CD4-positive, alpha-beta T cell treated with Interleukin-15 for 1 hour (primary cell): ENCODE measurements at regions not wholly inside any gene's neighbourhood (a gene's known extent, or its start where the extent isn't known, plus 50 kb on each side); places are given as distances from the start of the nearest gene placed in this dataset.

Experiments
- DNase-seq: peaks from one replicate; pipeline ENCODE4 v3.0.0-alpha.2; 2020

DNA sequence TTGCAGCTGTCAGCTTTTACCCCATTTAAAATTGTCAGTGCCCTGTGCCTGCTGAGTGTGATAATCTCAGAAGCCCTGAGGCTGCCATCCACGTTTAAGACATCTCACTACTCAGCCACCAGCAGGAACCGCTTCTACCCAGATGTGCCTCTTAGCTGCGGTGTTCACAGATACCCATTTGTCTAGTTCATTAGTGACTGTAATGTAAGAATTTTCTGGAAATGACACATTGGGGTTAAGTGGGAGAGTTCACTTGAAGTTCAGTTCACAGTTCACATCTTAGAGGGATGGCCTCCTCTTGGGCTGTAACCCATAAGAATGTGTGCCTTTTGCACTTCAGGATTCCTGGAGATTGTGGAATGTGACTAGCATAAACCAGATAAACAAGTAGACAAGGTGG, 477.7 kb downstream of the BTBD3 start:
- DNase-seq = no peak

DNA sequence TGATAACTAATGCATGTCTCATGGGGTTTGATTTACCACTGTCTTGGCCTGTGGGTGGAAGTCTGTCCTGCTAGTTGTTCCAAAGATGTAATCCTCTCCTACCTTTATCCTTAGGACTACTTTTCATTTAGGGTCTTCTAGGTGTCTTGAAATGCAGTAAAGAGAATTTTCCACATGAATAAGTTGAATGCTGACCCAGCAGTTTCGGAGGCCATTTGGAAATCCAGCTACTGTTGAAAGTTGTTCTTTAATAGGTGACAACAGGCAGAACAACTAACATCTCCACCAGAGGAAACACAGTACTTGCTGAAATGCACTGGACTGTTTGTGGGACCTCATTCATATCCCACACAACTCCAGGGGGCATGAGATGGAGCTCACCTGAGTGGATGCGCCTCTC, 478.1 kb downstream of the BTBD3 start:
- no peak for DNase-seq

DNA sequence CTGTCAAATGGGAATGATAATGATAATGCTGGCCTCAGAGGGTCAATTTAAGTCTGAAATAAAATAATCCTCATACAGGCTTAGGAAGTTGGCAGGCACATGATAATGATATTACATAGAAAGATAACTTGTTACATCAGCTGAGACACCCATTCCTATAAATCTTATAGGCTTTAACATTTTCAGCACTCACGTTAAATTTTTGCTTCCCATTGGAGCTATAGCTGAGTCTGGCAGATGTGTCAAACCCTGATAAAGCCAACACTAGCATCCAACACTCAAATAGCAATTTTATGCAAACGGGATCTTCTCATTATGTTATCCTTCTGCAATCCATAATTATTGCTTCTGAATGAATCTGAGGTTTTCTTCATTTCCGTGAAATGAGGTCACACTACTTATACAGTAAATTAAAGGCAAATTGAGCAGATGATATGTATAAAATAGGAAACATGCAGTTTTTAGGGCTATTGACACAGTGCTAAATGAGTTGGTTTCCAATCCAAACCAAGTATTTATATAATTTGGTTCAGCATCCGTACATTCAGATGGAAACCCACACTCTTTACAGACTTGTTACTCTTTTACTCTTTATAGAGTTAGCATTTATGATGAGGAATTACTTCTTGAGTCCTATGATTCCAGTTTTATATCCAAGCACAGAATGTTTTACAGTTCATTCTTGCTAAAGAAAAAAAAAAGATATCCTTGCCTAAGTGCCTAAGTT, 481.6 kb downstream of the BTBD3 start:
- no peak for DNase-seq

DNA sequence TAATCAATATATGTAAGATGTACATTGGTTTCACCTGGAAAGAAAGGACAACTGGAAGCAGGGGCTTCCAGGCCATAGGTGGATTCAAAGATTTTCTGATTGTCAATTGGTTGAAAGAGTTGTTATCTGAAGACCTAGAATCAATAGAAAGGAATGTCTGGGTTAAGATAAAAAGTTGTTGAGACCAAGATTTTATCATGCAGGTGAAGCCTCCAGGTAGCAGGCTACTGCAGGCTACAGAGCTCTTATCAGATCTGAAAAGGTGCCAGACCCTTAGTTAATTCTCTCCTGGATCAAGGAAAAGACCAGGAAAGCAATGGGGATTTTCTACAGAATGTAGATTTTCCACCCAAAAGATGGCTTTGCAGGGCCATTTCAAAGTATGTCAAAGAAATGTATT, 487.2 kb downstream of the BTBD3 start:
- no peak for DNase-seq

DNA sequence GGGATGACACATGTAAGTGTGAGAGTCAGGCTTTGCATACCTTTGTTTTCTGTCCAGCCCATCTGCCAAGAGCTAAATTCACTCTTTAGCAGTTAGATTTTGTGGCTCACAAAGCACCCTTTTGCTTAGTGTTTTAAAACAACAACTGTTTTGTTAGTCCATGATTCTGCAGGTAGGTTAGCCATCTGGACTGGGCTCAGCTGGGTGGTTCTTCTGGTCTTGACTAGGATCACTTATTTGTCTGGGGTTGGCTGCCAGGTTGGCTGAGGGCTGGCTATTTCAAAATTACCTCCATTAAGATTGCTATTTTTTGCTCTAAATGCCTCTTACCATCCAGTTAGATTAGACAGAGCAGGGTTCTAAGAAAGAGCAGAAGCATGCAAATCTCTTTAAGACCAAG, 489.3 kb downstream of the BTBD3 start:
- no peak for DNase-seq

DNA sequence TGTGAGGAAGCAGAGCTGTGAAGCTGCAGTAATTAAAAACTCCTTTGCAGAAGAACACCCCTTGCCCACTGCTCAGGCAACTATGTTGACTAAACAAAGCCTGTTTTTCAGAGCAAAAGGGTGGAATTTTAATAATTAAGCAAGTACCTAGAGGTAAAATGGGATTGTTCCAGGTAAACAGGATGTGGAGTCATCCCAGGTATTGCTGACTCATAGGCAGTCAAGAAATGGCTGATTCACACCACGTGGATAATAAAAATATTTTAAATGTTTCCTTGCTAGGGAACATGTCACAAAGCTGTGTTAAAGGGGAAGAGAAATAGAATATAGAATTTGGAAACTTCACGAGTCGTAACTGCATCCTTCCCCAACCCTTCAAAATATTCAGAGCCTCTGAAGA, 491.8 kb downstream of the BTBD3 start:
- DNase-seq = no peak

DNA sequence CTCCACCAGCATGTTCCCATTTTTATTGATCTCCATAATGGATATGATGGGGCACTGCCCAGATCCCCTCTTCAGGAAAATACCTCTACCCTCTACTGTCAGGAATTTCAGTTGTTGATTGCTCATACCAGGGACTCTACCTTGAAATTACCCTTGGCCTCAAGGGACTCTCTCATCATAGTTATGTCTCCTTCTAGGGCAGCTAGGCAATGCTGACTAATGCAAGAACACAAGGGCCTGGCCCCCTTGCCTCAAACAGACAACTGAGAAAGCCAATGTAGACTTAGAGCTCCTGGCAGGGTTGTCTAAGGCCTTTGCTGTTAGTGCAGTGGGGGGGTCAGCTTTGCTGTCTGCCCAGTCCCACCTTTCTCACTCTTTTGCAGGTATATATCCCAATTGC, 493.1 kb downstream of the BTBD3 start:
- DNase-seq = no peak

DNA sequence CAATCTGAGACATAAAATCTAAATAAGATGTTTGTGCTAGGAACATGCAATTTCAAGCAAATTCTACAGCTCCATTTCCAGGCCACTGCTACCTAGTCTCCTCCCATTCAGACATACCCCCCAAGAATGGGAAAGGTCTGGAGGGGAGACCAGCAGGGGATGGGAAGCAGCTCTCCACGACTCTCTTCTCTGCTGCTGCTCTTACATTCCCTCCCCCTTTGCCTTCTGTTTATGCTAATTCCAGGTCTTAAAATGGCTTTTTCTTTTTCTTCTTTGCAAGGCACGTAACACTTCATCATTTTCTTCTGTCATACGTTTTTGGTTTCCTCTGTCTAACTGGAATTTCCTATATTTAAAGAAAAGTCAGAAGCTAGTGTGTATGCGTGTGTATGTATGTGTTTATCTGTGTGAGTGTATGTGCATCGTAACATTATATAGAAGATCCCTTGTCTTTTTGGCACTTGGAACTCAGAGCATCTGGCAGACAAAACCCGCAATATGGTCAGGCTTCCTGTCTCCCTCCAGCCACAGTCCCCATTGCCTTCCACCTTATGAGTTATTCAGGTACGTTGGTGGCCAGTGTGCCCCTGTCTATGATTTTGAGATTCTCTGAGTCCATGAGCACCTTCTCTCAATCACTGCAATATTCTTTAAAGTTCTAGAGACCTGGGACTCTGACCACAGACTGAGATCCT, 493.7 kb downstream of the BTBD3 start:
- no peak for DNase-seq

DNA sequence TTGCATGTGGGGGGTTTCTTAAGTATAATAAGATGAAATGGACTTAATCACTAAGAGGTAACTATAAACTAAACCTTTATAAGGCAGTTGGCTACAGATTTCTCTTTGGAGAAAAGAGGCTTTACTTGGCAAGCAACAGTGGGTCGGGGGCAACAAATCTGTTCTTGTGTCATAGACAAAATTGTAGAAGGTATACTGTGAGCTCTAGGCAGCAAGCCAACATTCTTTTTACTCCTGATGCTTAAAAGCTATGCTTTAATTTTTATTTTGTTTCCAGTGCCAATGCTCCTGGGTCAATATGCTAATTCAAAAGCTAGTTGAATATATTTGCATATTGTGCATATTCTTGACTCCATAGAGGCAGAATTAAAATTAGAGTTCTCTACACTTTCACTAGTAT, 495.4 kb downstream of the BTBD3 start:
- no peak for DNase-seq

DNA sequence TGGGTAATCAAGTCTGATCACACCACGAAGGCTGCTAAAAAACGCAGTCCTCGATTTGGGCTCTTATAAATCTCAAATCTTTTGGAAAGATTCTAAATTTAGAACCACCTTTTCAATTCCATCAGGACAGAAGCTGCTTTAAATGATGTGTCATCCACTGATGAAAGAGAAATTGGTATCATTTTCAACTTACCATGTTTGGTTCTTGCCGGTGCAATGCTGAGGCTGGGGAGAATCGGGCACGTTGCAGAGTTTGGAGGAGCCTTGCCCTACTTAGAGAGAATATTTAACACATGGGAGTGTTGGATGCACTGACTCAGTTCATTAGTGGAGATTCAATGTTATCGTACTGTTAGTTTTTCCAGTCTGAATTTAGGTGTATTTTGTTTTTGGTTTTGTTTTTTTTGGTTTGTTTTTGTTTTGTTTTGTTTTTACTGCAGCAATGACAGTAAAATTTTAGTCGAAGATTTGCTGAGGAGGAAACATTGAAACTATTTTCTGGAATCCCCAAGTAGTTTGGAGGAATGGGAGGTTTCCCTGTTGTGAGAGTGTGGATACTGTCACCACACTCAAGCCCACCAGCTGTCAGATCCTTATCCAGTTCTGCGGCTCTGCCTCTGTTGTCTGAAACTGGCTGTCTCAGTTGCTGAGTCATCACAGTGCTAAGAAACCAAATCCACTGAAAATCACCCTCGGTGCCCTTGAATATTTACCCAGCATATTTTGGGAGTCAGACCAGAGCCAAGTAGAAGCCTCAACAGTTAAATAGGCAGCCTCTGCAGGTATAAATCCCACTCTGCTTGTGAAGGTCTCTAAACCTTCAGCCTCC, 497.0 kb downstream of the BTBD3 start:
- no peak for DNase-seq

DNA sequence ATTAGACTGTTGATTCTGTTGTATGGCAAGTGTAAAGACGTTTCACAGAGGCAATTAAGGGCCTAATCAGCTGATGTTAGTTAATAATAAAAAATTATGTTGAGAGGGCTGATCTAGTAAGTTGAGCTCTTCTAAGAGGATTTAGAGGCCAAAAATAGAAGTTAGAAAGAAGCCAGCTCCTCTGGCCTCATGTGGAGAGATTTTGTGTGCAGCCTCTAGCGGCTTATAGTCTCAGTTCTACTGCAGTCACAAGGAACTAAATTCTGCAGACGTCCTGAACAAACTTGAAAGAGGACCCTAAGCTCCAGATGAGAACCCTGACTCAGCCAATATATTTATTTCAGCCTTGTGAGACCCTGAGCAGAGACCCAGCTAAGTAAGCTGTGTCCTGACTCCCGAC, 498.6 kb downstream of the BTBD3 start:
- DNase-seq = no peak

DNA sequence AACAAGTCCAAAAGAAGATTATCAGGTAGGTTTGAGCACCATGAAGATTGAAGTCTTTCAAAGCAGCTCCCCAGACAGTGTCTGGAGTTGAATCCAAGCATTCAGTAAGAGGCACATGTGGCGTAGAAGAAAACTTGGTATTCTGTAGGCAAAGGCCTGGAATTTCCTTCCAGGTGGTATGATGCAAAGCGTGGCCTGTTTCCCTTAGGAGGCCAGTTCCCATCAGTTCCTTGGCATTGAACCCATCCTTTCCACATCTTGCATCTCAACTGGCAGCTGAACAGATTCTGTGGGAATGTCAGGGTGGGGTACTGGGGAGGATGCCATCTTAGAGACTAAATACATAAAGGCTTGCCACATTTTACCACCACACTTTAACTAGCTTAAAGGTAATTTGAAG, 516.0 kb downstream of the BTBD3 start:
- DNase-seq = no peak

DNA sequence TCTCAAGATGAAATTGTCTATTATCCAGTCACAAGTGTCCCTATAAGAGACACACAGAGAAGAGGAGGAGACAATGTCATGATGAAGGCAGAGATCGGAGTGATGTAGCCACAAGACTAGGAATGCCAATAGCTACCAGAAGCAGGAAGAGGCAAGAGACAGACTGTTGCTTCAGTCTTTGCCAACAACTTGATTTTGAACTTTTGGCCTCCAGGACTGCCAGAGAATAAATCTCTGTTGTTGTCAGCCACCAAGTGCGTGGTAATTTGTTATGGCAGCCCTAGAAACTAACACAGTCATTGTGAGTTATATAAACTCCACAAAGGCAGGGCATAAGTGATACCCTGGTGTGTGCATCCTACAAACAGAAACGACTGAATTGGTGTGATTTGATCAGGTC, 517.0 kb downstream of the BTBD3 start:
- DNase-seq = no peak

DNA sequence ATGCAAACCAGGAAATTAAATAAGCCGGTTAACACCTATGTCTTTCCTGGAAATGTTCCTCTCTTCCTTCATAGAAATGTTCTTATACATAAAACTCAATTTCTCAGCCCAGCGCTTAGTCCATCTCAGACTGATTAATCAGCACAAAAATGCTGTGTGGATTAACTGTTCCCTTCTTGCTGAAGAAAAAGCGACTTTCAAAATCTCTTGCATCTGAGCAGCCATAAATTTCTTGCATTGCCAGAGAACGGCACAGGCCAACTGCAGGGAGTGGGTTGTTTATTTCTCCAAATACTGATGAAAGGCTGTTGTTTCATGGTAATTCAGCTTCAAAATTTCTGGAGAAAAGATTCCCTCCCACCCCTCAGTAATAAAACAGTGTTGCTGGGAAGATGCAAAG, 517.6 kb downstream of the BTBD3 start:
- DNase-seq = no peak

DNA sequence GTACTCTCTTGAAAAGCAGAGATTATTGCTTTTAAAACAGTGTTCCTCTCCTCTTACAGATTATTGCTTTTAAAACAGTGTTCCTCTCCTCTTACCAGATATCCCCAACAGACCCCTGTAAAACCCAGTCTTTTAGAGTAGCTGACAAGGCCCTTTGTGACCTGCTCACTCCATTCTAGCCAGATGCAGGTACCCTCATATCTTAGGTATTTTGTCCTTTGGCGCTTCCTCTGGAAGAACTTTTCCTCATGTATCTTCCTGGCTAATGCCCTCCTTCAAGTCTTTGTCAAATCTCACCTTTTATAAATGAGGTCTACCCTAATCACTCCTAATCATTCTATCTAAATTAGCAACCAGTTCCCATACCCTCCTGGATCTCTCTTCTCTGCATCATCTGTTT, 536.0 kb downstream of the BTBD3 start:
- no peak for DNase-seq

DNA sequence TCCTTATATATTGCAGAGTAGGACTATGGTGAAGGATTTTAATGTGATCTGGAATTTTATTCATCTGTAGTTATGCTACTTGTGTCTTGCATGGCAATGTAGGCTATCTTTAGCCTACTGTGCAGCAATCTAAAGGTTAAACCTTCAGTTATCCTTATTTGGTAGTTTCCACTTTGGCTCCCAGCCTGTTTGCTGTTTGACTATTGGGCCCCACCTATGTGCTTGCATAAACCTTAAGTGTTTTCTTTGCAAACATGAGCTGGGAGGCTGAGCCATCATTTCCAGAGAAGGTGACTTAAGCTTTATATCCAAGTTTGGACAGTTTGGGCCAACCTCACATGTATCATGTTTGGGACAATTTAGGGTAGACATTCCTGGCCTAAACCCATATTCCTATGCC, 537.5 kb downstream of the BTBD3 start:
- DNase-seq = no peak

DNA sequence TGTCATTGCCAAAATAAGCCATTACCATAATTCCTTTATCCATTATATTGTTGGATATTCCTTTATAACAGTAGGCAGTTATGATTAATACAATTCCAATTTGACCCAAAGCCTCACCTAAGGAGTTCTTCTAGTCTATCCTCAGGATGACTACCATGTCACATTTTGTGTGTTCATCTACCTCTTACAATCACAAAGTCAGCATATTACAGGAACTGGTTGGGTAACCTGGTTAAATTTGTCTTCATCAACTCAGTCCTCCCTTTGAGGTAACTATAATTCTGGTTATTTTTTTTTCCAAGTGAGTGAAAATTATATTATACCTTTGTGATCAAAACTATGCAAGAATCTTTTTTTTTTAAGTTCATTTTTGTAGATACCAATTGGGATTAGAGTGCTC, 540.5 kb downstream of the BTBD3 start:
- DNase-seq = no peak

DNA sequence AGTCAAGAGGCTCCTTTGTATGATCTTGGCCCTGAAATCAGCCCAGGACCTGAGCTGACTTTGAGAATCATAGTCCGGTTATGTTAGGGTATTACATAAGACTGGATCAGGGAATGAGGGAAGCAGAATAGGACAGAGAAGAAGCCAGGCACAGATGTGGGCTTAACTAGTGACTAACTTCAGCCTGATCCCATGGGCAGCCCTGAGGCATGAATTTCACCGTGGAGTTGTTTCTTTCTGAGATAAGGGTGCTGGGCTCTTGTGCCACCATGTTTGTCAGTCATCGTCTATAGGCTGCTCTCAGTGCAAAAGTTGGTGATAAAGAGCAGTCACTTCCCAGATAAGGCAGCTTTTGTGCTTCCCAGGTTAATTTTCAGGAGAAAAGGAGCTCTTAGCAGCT, 544.7 kb upstream of the SPTLC3 start:
- DNase-seq = no peak

DNA sequence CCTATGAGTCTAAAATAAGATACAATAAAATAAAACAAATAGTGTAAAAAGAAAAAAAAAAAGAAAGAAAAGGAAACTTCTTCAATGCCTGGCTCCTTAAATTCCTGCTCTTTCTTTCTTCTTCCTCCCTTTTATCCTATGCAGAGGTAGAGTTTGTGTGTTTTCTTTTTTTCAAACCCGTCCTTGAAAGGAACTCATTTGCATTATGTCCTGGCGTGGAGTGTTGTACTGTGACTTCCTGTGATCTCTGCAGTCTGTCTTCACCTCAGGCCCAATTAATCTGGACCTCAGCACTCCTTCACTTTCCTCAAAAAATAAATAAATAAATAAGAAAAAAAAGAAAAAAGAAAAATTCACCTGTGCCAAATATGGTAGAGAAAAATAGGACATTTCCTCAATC, 541.9 kb upstream of the SPTLC3 start:
- DNase-seq = no peak

DNA sequence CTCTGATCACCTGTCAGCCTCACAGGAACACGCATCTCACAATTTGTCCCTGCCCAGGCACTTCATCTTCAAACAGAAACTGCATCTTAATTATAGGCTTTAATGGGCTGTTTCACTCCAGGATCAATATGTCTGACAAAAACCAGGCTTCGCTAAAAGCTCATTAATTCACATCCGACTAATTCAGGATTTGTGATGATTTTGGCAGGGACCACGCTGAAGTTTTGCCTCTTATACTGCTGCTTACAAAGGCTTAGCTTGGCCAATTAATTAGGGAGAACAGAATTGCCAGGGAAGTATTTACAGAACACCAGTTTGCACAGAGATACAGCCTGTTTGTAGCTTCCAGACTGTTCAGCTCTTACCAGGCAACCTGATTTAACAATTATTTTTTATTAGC, 541.0 kb upstream of the SPTLC3 start:
- no peak for DNase-seq

DNA sequence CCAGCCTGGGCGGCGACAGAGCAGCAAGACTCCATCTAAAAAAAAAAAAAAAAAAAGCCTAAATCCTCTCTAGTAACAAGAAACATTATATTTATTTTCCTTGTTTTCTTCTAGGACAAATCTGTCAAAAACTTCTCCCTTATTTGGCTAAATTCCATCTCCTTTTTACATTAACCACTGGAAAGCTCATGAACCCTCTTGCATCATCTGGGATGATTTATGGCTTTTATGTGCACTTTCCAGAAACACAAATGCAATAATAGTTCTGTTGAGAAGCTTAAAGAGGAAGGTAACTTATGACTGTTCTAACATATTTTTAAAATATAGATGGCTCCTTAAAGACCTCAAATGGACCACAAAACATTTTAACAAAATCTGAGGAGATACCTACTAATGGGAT, 526.1 kb upstream of the SPTLC3 start:
- DNase-seq = no peak

DNA sequence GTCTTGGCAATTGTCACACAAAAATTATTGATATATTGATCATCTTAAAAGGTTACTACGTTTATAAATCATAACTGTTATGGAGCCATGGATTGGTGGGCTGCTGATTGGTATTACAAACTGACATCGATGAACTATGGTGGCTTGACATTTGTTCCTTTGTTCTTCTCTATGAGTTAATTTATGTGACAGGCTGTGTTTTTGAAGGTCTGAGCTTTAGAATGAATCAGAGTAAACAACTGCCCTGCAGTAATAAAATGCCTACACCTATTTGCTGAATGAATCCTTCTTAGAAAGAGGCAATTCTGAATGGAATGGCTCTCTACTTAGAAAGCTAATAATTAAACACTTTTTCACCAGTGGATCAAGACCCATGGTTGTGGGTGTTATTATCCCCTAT, 506.3 kb upstream of the SPTLC3 start:
- DNase-seq = no peak

DNA sequence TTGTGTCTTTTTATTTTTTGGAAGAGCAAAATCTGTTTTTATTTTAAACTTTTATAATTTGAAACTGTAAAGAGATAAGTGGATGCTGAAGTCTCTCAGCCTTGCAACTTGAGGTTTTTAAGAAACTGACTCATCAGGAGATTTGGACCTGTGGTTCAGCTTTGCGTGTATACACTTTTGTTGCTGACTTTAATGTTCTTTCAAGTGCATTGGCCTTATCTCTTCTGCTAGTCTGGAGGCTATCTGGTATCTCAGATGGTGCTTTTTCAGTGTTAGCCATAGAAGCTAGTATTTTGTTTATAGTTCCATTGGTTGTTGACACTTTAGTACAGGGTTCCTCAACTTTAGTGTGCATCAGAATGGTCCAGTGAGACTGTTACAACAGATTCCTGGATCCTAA, 504.0 kb upstream of the SPTLC3 start:
- DNase-seq = no peak

DNA sequence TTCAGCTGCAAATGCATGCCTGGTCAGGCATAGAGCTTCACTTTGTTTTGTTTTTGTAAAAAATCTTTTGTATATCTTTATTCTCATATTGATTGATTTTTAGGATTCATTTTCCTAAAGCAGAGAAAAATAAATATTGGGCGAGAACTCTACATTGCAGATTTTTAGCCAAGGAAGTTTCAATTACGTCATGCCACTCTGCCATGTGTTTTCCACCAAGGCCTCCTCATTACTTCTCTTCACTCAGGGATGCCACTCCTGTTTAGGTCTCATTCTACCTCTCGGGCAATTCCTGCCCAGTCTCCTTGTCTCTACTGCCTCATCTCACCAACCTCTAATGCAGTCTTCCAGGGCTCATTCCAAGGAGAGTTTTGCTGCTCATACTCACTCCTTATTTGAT, 497.3 kb upstream of the SPTLC3 start:
- no peak for DNase-seq
